ENCODE measurements at regions not wholly inside any gene's neighbourhood (a gene's known extent, or its start where the extent isn't known, plus 50 kb on each side); places are given as distances from the start of the nearest gene placed in this dataset.

GRCh38 chr9:87238545-87238944, 259.1 kb upstream of the DAPK1 start:
- no peak for TF ChIP-seq CTCF (conservative IDR thresholded peaks at IDR 0.05)
- TF ChIP-seq EZH2 (IDR thresholded peaks at IDR 0.05; ENCODE audit: low read depth): no peak
